Karpas-422 (cell line): ENCODE measurements at regions not wholly inside any gene's neighbourhood (a gene's known extent, or its start where the extent isn't known, plus 50 kb on each side); places are given as distances from the start of the nearest gene placed in this dataset.

Source experiments
- DNase-seq: peaks from one replicate; pipeline ENCODE4 v3.0.0-alpha.2; 2015
- H2AFZ ChIP-seq: fragments of 200-600 bp; sonication (generic); 2 replicates; pipeline ENCODE4 v1.6.1; 2014; ENCODE audit warnings: antibody characterized with exemption, low read length, mixed read lengths
- H3K27ac ChIP-seq: fragments of 200-600 bp; sonication (generic); 2 replicates; pipeline ENCODE4 v1.5.1; 2014; ENCODE audit warnings: mild to moderate bottlenecking, low read length, moderate library complexity
- H3K27me3 ChIP-seq: fragments of 200-600 bp; sonication (generic); 2 replicates; pipeline ENCODE4 v1.6.1; 2014; ENCODE audit warnings: low read length, mixed read lengths
- H3K36me3 ChIP-seq: fragments of 200-600 bp; sonication (generic); 2 replicates; pipeline ENCODE4 v1.6.1; 2014; ENCODE audit warnings: low read length, mixed read lengths; ENCODE audit not compliant: insufficient read depth
- H3K4me1 ChIP-seq: fragments of 200-600 bp; sonication (generic); 2 replicates; pipeline ENCODE4 v1.6.1; 2014; ENCODE audit warnings: mild to moderate bottlenecking, low read length, mixed read lengths
- H3K4me2 ChIP-seq: fragments of 200-600 bp; sonication (generic); 2 replicates; pipeline ENCODE4 v1.6.1; 2014; ENCODE audit warnings: low read length, low read depth, mild to moderate bottlenecking; ENCODE audit not compliant: poor library complexity, severe bottlenecking
- H3K4me3 ChIP-seq: fragments of 200-600 bp; sonication (generic); 2 replicates; pipeline ENCODE4 v1.5.1; 2014; ENCODE audit warnings: mild to moderate bottlenecking, antibody characterized with exemption, low read length, mixed read lengths
- H3K79me2 ChIP-seq: fragments of 200-600 bp; sonication (generic); 2 replicates; pipeline ENCODE4 v1.6.1; 2014; ENCODE audit warnings: mild to moderate bottlenecking, low read length, mixed read lengths
- H3K9ac ChIP-seq: fragments of 200-600 bp; sonication (generic); 2 replicates; pipeline ENCODE4 v1.6.0; 2014; ENCODE audit warnings: low read length
- H3K9me2 ChIP-seq: fragments of 200-600 bp; sonication (generic), shearing (Covaris generic); replicated peaks from 2 replicates; pipeline ENCODE4 v1.6.0; 2014; ENCODE audit warnings: mild to moderate bottlenecking, low read length, moderate library complexity; ENCODE audit not compliant: insufficient read depth
- H3K9me3 ChIP-seq: fragments of 300-700, 200-600 bp; sonication (generic); 2 replicates; pipeline ENCODE4 v1.6.1; 2014; ENCODE audit warnings: low read length, mixed read lengths
- H4K20me1 ChIP-seq: fragments of 200-600 bp; sonication (generic); 2 replicates; pipeline ENCODE4 v1.6.1; 2014; ENCODE audit warnings: mild to moderate bottlenecking, antibody characterized with exemption, low read length, low read depth; ENCODE audit not compliant: insufficient read depth

- Histone ChIP-seq H3K79me2 (no peaks in the 10 kb centered on the region), H3K4me1 (no peaks in the 10 kb centered on the region), H3K4me3 (no peak overlapping the region), H2AFZ (no peak overlapping the region), H3K36me3 (no peaks in the 10 kb centered on the region), H3K4me2 (no peak overlapping the region), H3K27ac (no peak overlapping the region), H3K9me3 (no peaks in the 10 kb centered on the region), H3K27me3 (no peaks in the 10 kb centered on the region), H3K9me2 (no peaks in the 10 kb centered on the region), H3K9ac (no peak overlapping the region), H4K20me1 (no peaks in the 10 kb centered on the region)
- DNase-seq = no peak
These were observed 310.0 kb upstream of the KLF12 start for GRCh38 chr13:74444161-74444571.

DNA sequence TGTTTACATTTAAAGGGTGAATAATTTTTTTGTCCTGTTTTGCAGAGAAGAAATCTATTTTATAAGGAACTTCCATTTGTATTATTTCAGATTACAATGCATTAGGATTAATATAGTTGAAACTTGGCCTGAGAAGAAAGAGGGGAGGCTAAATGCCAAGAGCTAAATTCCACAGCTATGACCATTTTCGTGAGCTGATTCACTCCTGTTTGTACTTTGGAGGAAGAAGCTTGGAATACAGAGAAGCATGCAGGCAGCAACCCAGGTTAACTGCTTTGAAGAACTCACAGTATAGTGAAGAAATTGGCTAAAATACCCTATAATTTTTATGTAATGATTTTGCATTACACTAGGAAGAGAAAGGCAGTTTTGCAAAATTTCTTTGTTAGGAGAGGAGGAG lies 309.4 kb upstream of the KLF12 start:
- no peak overlapping the region for H3K4me2 ChIP-seq
- no peak overlapping the region for H3K4me3 ChIP-seq
- H3K4me1 ChIP-seq = no peaks in the 10 kb centered on the region
- H4K20me1 ChIP-seq = no peaks in the 10 kb centered on the region
- H3K9me3 ChIP-seq = no peaks in the 10 kb centered on the region
- no peaks in the 10 kb centered on the region for H3K9me2 ChIP-seq
- H3K9ac ChIP-seq = no peak overlapping the region
- DNase-seq = no peak
- H3K79me2 ChIP-seq = no peaks in the 10 kb centered on the region
- H3K27me3 ChIP-seq = no peaks in the 10 kb centered on the region
- H3K27ac ChIP-seq = no peak overlapping the region
- no peak overlapping the region for H2AFZ ChIP-seq
- H3K36me3 ChIP-seq = no peaks in the 10 kb centered on the region

GRCh38 chr13:74442751-74443150 lies 308.5 kb upstream of the KLF12 start:
- H3K79me2 ChIP-seq = no peaks in the 10 kb centered on the region
- H4K20me1 ChIP-seq = no peaks in the 10 kb centered on the region
- H3K27ac ChIP-seq = no peak overlapping the region
- no peak overlapping the region for H2AFZ ChIP-seq
- H3K27me3 ChIP-seq = no peaks in the 10 kb centered on the region
- no peaks in the 10 kb centered on the region for H3K9me3 ChIP-seq
- no peak overlapping the region for H3K9ac ChIP-seq
- H3K4me3 ChIP-seq = no peak overlapping the region
- H3K4me2 ChIP-seq = no peak overlapping the region
- no peaks in the 10 kb centered on the region for H3K36me3 ChIP-seq
- no peaks in the 10 kb centered on the region for H3K9me2 ChIP-seq
- no peak for DNase-seq
- no peaks in the 10 kb centered on the region for H3K4me1 ChIP-seq

DNA sequence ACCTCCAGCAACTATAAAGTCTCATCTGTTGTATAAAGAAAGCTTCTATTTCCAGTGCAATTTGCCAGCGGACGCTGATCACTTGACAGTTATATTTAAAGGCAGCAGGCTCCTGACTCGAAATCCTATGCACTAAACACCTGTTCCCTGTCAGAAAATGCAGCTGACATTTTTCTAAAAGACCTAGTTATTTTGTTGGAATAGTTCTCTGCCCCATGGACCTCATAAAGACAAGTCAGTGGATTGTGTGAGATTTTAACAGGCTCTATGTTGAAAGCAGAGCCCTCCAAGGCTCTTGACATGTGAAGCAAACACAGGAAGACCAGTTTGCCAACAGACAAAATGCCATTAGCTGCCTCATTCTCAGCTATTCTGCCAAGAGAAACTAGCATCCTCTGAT lies 304.7 kb upstream of the KLF12 start:
- H3K4me3 ChIP-seq = no peak overlapping the region
- no peaks in the 10 kb centered on the region for H3K27me3 ChIP-seq
- H3K9me2 ChIP-seq = no peaks in the 10 kb centered on the region
- H3K9me3 ChIP-seq = no peaks in the 10 kb centered on the region
- no peak overlapping the region for H3K9ac ChIP-seq
- H2AFZ ChIP-seq = no peak overlapping the region
- H3K79me2 ChIP-seq = no peaks in the 10 kb centered on the region
- DNase-seq = no peak
- H3K4me2 ChIP-seq = no peak overlapping the region
- no peaks in the 10 kb centered on the region for H3K4me1 ChIP-seq
- H3K36me3 ChIP-seq = no peaks in the 10 kb centered on the region
- H3K27ac ChIP-seq = no peak overlapping the region
- H4K20me1 ChIP-seq = no peaks in the 10 kb centered on the region

DNA sequence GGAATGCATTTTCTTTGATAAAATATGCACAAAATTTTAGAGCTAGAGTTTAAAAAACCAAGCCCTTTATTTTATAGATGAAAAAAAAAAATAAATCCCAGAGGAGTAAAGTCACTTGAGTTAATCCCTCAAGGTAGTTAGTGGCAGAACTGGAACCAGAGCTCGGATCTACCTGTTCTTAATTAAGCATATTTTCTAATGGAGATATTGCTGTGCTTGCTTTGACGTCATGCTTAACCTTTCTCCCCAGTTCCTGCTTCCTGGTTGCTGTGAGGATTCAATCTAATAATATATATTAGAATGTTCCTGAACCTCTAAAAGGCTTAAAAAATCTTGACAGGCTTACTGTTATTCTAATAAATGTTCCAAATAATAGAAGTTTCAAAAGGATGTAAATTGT lies 300.6 kb upstream of the KLF12 start:
- Histone ChIP-seq H3K36me3 (no peaks in the 10 kb centered on the region), H3K4me1 (no peaks in the 10 kb centered on the region)

DNA sequence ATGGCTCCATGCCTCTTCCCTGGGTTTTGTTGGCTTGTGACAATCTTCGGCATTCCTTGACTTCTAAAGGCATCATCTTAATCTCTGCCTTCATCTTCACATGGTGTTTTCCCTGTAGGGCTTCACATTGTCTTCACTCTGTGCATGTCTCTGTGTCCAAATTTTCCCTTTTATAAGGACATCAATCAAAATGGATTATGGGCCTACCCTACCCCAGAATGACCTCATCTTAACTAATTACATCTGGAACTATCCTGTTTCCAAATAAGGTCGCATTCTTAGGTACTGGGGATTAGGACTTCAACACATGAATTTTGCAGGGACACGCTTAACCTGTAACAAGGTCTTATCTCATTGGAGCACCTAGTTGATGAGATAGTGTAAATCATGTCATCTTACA lies 290.3 kb upstream of the KLF12 start:
- H4K20me1 ChIP-seq = no peaks in the 10 kb centered on the region
- no peaks in the 10 kb centered on the region for H3K36me3 ChIP-seq
- H3K4me2 ChIP-seq = no peak overlapping the region

More for the DNA sequence above, 300.6 kb upstream of the KLF12 start:
- Histone ChIP-seq H4K20me1 (no peaks in the 10 kb centered on the region), H3K9me2 (no peaks in the 10 kb centered on the region), H2AFZ (no peak overlapping the region), H3K79me2 (no peaks in the 10 kb centered on the region), H3K4me2 (no peak overlapping the region), H3K9me3 (no peaks in the 10 kb centered on the region), H3K9ac (no peak overlapping the region), H3K4me3 (no peak overlapping the region), H3K27ac (no peak overlapping the region), H3K27me3 (no peaks in the 10 kb centered on the region)
- DNase-seq = no peak

DNA sequence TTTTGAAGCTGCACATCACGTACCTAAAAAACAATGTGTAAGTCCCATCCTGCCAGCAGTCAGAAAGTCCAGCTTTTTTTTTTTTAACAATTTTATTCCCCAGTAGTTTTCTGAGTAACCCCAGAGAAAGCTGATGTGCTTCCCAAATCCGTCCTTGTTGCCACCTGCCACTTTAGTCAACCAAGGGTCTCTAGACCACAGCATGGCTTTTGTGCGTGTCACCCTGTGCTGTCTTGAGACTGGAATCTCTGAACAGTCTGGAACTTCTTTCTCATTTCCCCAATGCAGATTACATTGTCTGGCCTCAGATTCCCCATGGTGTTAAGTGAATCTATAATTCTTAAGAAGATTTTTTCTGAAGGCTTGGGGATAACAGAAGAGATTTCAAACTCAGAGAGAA lies 289.2 kb upstream of the KLF12 start:
- Histone ChIP-seq H3K9ac (no peak overlapping the region), H3K27ac (no peak overlapping the region), H3K79me2 (no peaks in the 10 kb centered on the region), H3K9me3 (no peaks in the 10 kb centered on the region), H3K36me3 (no peaks in the 10 kb centered on the region), H3K9me2 (no peaks in the 10 kb centered on the region), H3K27me3 (no peaks in the 10 kb centered on the region), H3K4me1 (no peaks in the 10 kb centered on the region), H3K4me2 (no peak overlapping the region), H3K4me3 (no peak overlapping the region), H2AFZ (no peak overlapping the region), H4K20me1 (no peaks in the 10 kb centered on the region)
- DNase-seq = no peak

More for the DNA sequence above, 290.3 kb upstream of the KLF12 start:
- Histone ChIP-seq H3K9me2 (no peaks in the 10 kb centered on the region), H3K27ac (no peak overlapping the region), H3K9me3 (no peaks in the 10 kb centered on the region), H3K9ac (no peak overlapping the region), H3K4me1 (no peaks in the 10 kb centered on the region), H3K4me3 (no peak overlapping the region), H3K27me3 (no peaks in the 10 kb centered on the region), H2AFZ (no peak overlapping the region), H3K79me2 (no peaks in the 10 kb centered on the region)
- no peak for DNase-seq

DNA sequence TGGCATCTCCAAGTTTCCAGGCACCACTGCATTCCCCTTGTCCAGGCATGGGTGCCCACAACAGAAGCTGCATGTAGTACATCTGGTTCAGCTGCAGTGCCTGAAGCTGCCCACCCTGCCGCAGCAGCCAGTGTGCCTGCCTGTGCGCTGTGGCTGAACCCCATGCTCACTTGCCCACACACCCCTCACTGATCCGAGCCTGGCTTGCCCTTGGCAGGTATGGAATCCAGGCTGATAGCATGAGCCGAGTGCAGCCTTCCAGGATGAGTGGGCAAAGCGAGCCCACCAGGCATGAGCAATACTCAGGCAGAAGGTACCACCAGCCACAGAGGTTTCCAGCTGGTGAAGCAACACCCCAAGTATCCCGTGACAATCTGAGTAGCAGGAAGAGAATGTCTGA lies 280.3 kb upstream of the KLF12 start:
- Histone ChIP-seq H3K4me1 (no peaks in the 10 kb centered on the region), H4K20me1 (no peaks in the 10 kb centered on the region), H2AFZ (no peak overlapping the region), H3K27me3 (no peaks in the 10 kb centered on the region), H3K4me2 (no peak overlapping the region), H3K36me3 (no peaks in the 10 kb centered on the region), H3K9me2 (no peaks in the 10 kb centered on the region), H3K9ac (no peak overlapping the region), H3K4me3 (no peak overlapping the region), H3K79me2 (no peaks in the 10 kb centered on the region), H3K9me3 (no peaks in the 10 kb centered on the region), H3K27ac (no peak overlapping the region)
- no peak for DNase-seq

DNA sequence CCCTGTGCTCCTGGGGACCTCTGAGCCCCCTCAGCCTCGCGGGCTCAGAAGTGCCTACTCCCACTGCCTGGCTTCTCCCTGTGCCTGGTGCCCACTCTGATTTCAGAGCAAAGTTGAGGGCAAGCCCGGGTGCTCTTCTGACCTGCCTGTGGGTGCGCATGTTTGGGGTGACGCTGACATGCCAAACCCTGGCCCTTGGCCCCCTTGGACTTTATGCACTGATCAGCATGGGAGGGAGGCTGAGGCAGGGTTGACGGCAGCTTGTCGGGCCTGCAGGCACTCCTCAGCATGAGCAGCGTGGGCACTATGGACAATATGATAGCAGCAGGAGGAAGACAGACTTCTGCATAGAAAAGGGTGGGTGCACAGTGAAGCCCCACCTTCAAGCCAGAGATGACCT lies 279.3 kb upstream of the KLF12 start:
- Histone ChIP-seq H3K4me2 (no peak overlapping the region), H3K9me2 (no peaks in the 10 kb centered on the region), H3K79me2 (no peaks in the 10 kb centered on the region), H4K20me1 (no peaks in the 10 kb centered on the region), H3K9ac (no peak overlapping the region), H3K4me1 (no peaks in the 10 kb centered on the region), H3K9me3 (no peaks in the 10 kb centered on the region), H3K4me3 (no peak overlapping the region), H3K36me3 (no peaks in the 10 kb centered on the region), H2AFZ (no peak overlapping the region), H3K27ac (no peak overlapping the region), H3K27me3 (no peaks in the 10 kb centered on the region)
- DNase-seq = no peak
